HFFc6 (cell line): ENCODE measurements at regions not wholly inside any gene's neighbourhood (a gene's known extent, or its start where the extent isn't known, plus 50 kb on each side); places are given as distances from the start of the nearest gene placed in this dataset.

Experiments used
- DNase-seq: peaks from one replicate; pipeline ENCODE4 v3.0.0-alpha.2; 2018
- H3K27ac Mint-ChIP-seq: 2 replicates; pipeline ENCODE4 v1.8.0; 2020; ENCODE audit warnings: mild to moderate bottlenecking, mixed read lengths
- H3K27me3 Mint-ChIP-seq: 2 replicates; pipeline ENCODE4 v1.8.0; 2021; ENCODE audit warnings: mild to moderate bottlenecking, moderate library complexity, mixed read lengths; ENCODE audit not compliant: insufficient read depth
- H3K36me3 Mint-ChIP-seq: 2 replicates; pipeline ENCODE4 v1.8.0; 2021; ENCODE audit warnings: low read depth, mixed read lengths
- H3K4me1 Mint-ChIP-seq: 2 replicates; pipeline ENCODE4 v1.8.0; 2020; ENCODE audit warnings: low read depth, mixed read lengths
- H3K4me3 Mint-ChIP-seq: 2 replicates; pipeline ENCODE4 v1.8.0; 2020; ENCODE audit warnings: mild to moderate bottlenecking, moderate library complexity, mixed read lengths
- H3K9me3 Mint-ChIP-seq: 2 replicates; pipeline ENCODE4 v1.8.0; 2020; ENCODE audit warnings: mild to moderate bottlenecking, mixed read lengths
- CTCF ChIP-seq: fragments of 200-600 bp; sonication (generic); IDR thresholded peaks from 2 replicates; pipeline ENCODE4 v1.5.0; 2021; ENCODE audit warnings: antibody characterized with exemption, mild to moderate bottlenecking

GRCh38 chr2:145415151-145415550, 895.2 kb upstream of the ZEB2 start:
- no peak overlapping the region for H3K4me3 Mint-ChIP-seq
- H3K36me3 Mint-ChIP-seq: peaks cover 18% of the 10 kb centered on the region
- peaks cover 14% of the 10 kb centered on the region for H3K9me3 Mint-ChIP-seq
- TF ChIP-seq CTCF: no peak
- no peak overlapping the region for H3K27ac Mint-ChIP-seq
- H3K27me3 Mint-ChIP-seq: peaks cover 4% of the 10 kb centered on the region
- H3K4me1 Mint-ChIP-seq: peaks cover 10% of the 10 kb centered on the region
- no peak for DNase-seq

- Mint-ChIP-seq H3K4me3 (no peak overlapping the region), H3K9me3 (peaks cover 14% of the 10 kb centered on the region), H3K36me3 (peaks cover 18% of the 10 kb centered on the region), H3K27ac (no peak overlapping the region), H3K27me3 (peaks cover 4% of the 10 kb centered on the region), H3K4me1 (peaks cover 10% of the 10 kb centered on the region)
- DNase-seq: no peak
- no peak for TF ChIP-seq CTCF
These were observed 893.5 kb upstream of the ZEB2 start for GRCh38 chr2:145413261-145414030.

GRCh38 chr2:145412155-145412554, 892.2 kb upstream of the ZEB2 start:
- Mint-ChIP-seq H3K4me1 (peaks cover 9% of the 10 kb centered on the region), H3K36me3 (peaks cover 18% of the 10 kb centered on the region), H3K27me3 (peaks cover 4% of the 10 kb centered on the region), H3K27ac (no peak overlapping the region), H3K9me3 (peaks cover 14% of the 10 kb centered on the region), H3K4me3 (no peak overlapping the region)
- DNase-seq: no peak
- no peak for TF ChIP-seq CTCF

GRCh38 chr2:145411493-145411892, 891.6 kb upstream of the ZEB2 start:
- Mint-ChIP-seq H3K4me3 (no peak overlapping the region), H3K27me3 (peaks cover 4% of the 10 kb centered on the region), H3K4me1 (peaks cover 3% of the 10 kb centered on the region), H3K9me3 (peaks cover 14% of the 10 kb centered on the region), H3K27ac (no peak overlapping the region), H3K36me3 (peaks cover 16% of the 10 kb centered on the region)
- no peak for TF ChIP-seq CTCF
- no peak for DNase-seq

GRCh38 chr2:145410086-145410485, 890.2 kb upstream of the ZEB2 start:
- no peak overlapping the region for H3K4me3 Mint-ChIP-seq
- peaks cover 1% of the 10 kb centered on the region; the same call in 1 of the 2 replicates for H3K36me3 Mint-ChIP-seq
- H3K27ac Mint-ChIP-seq: no peak overlapping the region
- DNase-seq: no peak
- no peaks in the 10 kb centered on the region for H3K4me1 Mint-ChIP-seq
- no peak for TF ChIP-seq CTCF
- peaks cover 4% of the 10 kb centered on the region for H3K27me3 Mint-ChIP-seq
- peaks cover 5% of the 10 kb centered on the region for H3K9me3 Mint-ChIP-seq
